NCI-H82 treated with DMSO at 0.1 percent for 48 hours (cell line): ENCODE measurements at regions not wholly inside any gene's neighbourhood (a gene's known extent, or its start where the extent isn't known, plus 50 kb on each side); places are given as distances from the start of the nearest gene placed in this dataset.
"Not testable (repeated sequence)": the region's sequence is repeated elsewhere in the genome, so short reads cannot be mapped to it uniquely, and the experiment has no call there.

Experiments used
- DNase-seq: peaks from one replicate; lab custom pipeline; 2025; ENCODE audit not compliant: unreplicated experiment; lab: John Stamatoyannopoulos, UW

GRCh38 chr17:14451729-14452191, 150.9 kb downstream of the HS3ST3B1 start:
- no peak for DNase-seq

GRCh38 chr17:14448818-14449217, 147.9 kb downstream of the HS3ST3B1 start:
- no peak for DNase-seq

GRCh38 chr17:14446825-14447224, 145.9 kb downstream of the HS3ST3B1 start:
- DNase-seq: no peak

GRCh38 chr17:14444915-14445314, 144.0 kb downstream of the HS3ST3B1 start:
- DNase-seq: no peak

- no peak for DNase-seq
Observed at GRCh38 chr17:14442798-14443528, 142.1 kb downstream of the HS3ST3B1 start.

- DNase-seq: no peak
Observed at GRCh38 chr17:14437176-14437575, 136.3 kb downstream of the HS3ST3B1 start.

- no peak for DNase-seq
Observed at GRCh38 chr17:14436266-14436665, 135.4 kb downstream of the HS3ST3B1 start.

- no peak for DNase-seq
Observed at GRCh38 chr17:14434506-14434905, 133.6 kb downstream of the HS3ST3B1 start.

- no peak for DNase-seq
Observed at GRCh38 chr17:14432079-14432478, 131.2 kb downstream of the HS3ST3B1 start.

- DNase-seq: no peak
Observed at GRCh38 chr17:14429084-14429483, 128.2 kb downstream of the HS3ST3B1 start.

- no peak for DNase-seq
Observed at GRCh38 chr17:14428648-14429029, 127.8 kb downstream of the HS3ST3B1 start.

- DNase-seq: no peak
Observed at GRCh38 chr17:14427900-14428647, 127.2 kb downstream of the HS3ST3B1 start.

GRCh38 chr17:14423156-14423555, 122.3 kb downstream of the HS3ST3B1 start:
- not testable (repeated sequence) for DNase-seq

- no peak for DNase-seq
Observed at GRCh38 chr17:14417336-14417735, 116.5 kb downstream of the HS3ST3B1 start.

GRCh38 chr17:14409292-14409691, 108.4 kb downstream of the HS3ST3B1 start:
- no peak for DNase-seq

GRCh38 chr17:14407541-14407940, 106.7 kb downstream of the HS3ST3B1 start:
- DNase-seq: no peak

GRCh38 chr17:14405189-14405588, 104.3 kb downstream of the HS3ST3B1 start:
- no peak for DNase-seq
